A172 (cell line): ENCODE measurements at regions not wholly inside any gene's neighbourhood (a gene's known extent, or its start where the extent isn't known, plus 50 kb on each side); places are given as distances from the start of the nearest gene placed in this dataset.

Experiments used
- DNase-seq: peaks from one replicate; pipeline ENCODE4 v3.0.0-alpha.2; 2015; ENCODE audit warnings: low spot score

- DNase-seq = no peak
Measured at GRCh38 chr6:39992861-39993622, 58.8 kb upstream of the MOCS1 start.
